GM18505 (cell line): ENCODE measurements at regions not wholly inside any gene's neighbourhood (a gene's known extent, or its start where the extent isn't known, plus 50 kb on each side); places are given as distances from the start of the nearest gene placed in this dataset.
"Not testable (repeated sequence)": the region's sequence is repeated elsewhere in the genome, so short reads cannot be mapped to it uniquely, and the experiment has no call there.

ENCODE experiments used
- ATAC-seq: cut with Tn5 transposase; IDR thresholded peaks from one replicate; pipeline ENCODE4 v1.9.1; 2021; ENCODE audit not compliant: unreplicated experiment
- POLR2A ChIP-seq: IDR thresholded peaks from 4 replicates; pipeline ENCODE4 v1.6.1; 2011; ENCODE audit warnings: borderline replicate concordance; ENCODE audit not compliant: insufficient read depth, insufficient read length; ENCODE audit errors: extremely low read depth

GRCh38 chr10:3971713-3972112 is 186.7 kb upstream of the KLF6 start:
- no peak for ATAC-seq

GRCh38 chr10:3969876-3970666 is 185.1 kb upstream of the KLF6 start:
- TF ChIP-seq POLR2A, result no peak
- ATAC-seq, result no peak

More at GRCh38 chr10:3971713-3972112, 186.7 kb upstream of the KLF6 start:
- TF ChIP-seq POLR2A, result no peak

- no peak for TF ChIP-seq POLR2A
- ATAC-seq, result no peak
Measured at GRCh38 chr10:3968727-3969126, 183.7 kb upstream of the KLF6 start.

- no peak for ATAC-seq
- TF ChIP-seq POLR2A, result no peak
Measured at GRCh38 chr10:3964516-3964915, 179.5 kb upstream of the KLF6 start.

GRCh38 chr10:3963191-3963673 is 178.2 kb upstream of the KLF6 start:
- no peak for ATAC-seq
- TF ChIP-seq POLR2A, result no peak

GRCh38 chr10:3961082-3961481 is 176.1 kb upstream of the KLF6 start:
- no peak for ATAC-seq
- TF ChIP-seq POLR2A, result no peak

- no peak for TF ChIP-seq POLR2A
- no peak for ATAC-seq
Measured at GRCh38 chr10:3960496-3960895, 175.5 kb upstream of the KLF6 start.

GRCh38 chr10:3959370-3960325 is 174.6 kb upstream of the KLF6 start:
- ATAC-seq, result no peak
- no peak for TF ChIP-seq POLR2A

GRCh38 chr10:3958472-3958996 is 173.5 kb upstream of the KLF6 start:
- ATAC-seq, result no peak
- TF ChIP-seq POLR2A, result no peak

- ATAC-seq, result no peak
- no peak for TF ChIP-seq POLR2A
Measured at GRCh38 chr10:3955955-3956617, 171.1 kb upstream of the KLF6 start.

- no peak for TF ChIP-seq POLR2A
- no peak for ATAC-seq
Measured at GRCh38 chr10:3955493-3955892, 170.5 kb upstream of the KLF6 start.

- no peak for ATAC-seq
- no peak for TF ChIP-seq POLR2A
Measured at GRCh38 chr10:3954615-3955014, 169.6 kb upstream of the KLF6 start.

- ATAC-seq, result not testable (repeated sequence)
Measured at GRCh38 chr10:3954007-3954406, 169.0 kb upstream of the KLF6 start.
